ENCODE measurements at regions not wholly inside any gene's neighbourhood (a gene's known extent, or its start where the extent isn't known, plus 50 kb on each side); places are given as distances from the start of the nearest gene placed in this dataset.

DNA sequence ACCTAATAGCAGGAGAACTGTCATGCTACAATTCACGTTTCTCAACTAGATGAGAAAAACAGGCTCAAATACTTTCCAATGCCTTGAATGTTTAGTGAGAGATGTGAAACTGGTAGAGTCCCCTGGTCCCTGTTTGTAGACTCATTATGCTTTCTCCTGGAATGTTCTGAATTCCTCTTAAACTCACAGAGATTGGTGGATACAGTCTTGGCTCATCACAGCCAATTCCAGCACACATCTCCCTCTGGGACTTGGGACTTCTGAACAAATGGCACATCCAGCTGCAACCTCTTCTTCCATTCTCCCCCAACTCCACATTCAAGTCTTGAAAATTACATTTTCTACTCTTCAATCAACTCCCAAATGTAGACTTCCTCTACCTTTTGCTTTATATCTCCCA lies 58.4 kb upstream of the NT5C1B start:
- TF ChIP-seq, protein P1, sequence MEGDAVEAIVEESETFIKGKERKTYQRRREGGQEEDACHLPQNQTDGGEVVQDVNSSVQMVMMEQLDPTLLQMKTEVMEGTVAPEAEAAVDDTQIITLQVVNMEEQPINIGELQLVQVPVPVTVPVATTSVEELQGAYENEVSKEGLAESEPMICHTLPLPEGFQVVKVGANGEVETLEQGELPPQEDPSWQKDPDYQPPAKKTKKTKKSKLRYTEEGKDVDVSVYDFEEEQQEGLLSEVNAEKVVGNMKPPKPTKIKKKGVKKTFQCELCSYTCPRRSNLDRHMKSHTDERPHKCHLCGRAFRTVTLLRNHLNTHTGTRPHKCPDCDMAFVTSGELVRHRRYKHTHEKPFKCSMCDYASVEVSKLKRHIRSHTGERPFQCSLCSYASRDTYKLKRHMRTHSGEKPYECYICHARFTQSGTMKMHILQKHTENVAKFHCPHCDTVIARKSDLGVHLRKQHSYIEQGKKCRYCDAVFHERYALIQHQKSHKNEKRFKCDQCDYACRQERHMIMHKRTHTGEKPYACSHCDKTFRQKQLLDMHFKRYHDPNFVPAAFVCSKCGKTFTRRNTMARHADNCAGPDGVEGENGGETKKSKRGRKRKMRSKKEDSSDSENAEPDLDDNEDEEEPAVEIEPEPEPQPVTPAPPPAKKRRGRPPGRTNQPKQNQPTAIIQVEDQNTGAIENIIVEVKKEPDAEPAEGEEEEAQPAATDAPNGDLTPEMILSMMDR (IDR thresholded peaks at IDR 0.05; ENCODE audit: low read depth, low read length, poor library complexity, severe bottlenecking) = no peak
- no peak for TF ChIP-seq EZH2phosphoT487 (IDR thresholded peaks at IDR 0.05; ENCODE audit: borderline replicate concordance, low read length)

All from DOHH2 (cell line).